Prostate gland (tissue), 2 donors: ENCODE measurements at regions not wholly inside any gene's neighbourhood (a gene's known extent, or its start where the extent isn't known, plus 50 kb on each side); places are given as distances from the start of the nearest gene placed in this dataset.

Source experiments
- DNase-seq: peaks from one replicate; pipeline ENCODE4 v3.0.0-alpha.2; 2019; ENCODE audit warnings: low spot score
- H3K27ac ChIP-seq, 2 donors: fragments of 200-600 bp; sonication (generic); 2 replicates each; pipeline ENCODE4 v1.5.1; 2017 to 2019
- H3K27me3 ChIP-seq: fragments of 200-600 bp; sonication (generic); replicated peaks from 2 replicates; pipeline ENCODE4 v1.5.1; 2019; ENCODE audit not compliant: insufficient read depth
- H3K36me3 ChIP-seq, 2 donors: fragments of 200-600 bp; sonication (generic); 1 replicate in 1 of 2; 2 replicates in 1 of 2; pipeline versions ENCODE4 v1.5.1 to v1.8.1; 2017 to 2019
- H3K4me1 ChIP-seq: fragments of 200-600 bp; sonication (generic); replicated peaks from 2 replicates; pipeline ENCODE4 v1.5.1; 2019
- H3K4me3 ChIP-seq, 2 donors: fragments of 200-600 bp; sonication (generic); 2 replicates each; pipeline ENCODE4 v1.5.1; 2017 to 2019
- H3K9me3 ChIP-seq: fragments of 200-600 bp; sonication (generic); 2 replicates; pipeline ENCODE4 v1.5.1; 2017
- POLR2A ChIP-seq: fragments of 450-650 bp; IDR thresholded peaks from one replicate; pipeline ENCODE4 v1.6.1; 2016; ENCODE audit warnings: antibody characterized with exemption, mild to moderate bottlenecking
- POLR2AphosphoS5 ChIP-seq: sonication (generic); formaldehyde crosslinking; IDR thresholded peaks from one replicate; pipeline ENCODE4 v1.6.1; 2017; ENCODE audit warnings: antibody characterized with exemption
- WGBS: methylation state at CpG from one replicate; pipeline ENCODE4 v1.1.5; 2018; 5-methylcytosine and 5-hydroxymethylcytosine counted together
- intact Hi-C: fragments of 100-400 bp; cut with DNase I; formaldehyde crosslinking; loops from one replicate; pipeline ENCODE4 v1.14.2; 2022
- TF ChIP-seq, protein P1 (sequence below), 4 experiments: fragments of 200-600 bp in 2 of 4; fragments of 450-650 bp in 2 of 4; sonication (generic) in 2 of 4; IDR thresholded peaks; 1 replicate in 3 of 4; 2 replicates in 1 of 4; pipeline ENCODE4 v1.5.1; 2016 to 2019; ENCODE audit warnings: antibody characterized with exemption in 4 of 4, mild to moderate bottlenecking in 2 of 4, moderate library complexity in 2 of 4

DNA sequence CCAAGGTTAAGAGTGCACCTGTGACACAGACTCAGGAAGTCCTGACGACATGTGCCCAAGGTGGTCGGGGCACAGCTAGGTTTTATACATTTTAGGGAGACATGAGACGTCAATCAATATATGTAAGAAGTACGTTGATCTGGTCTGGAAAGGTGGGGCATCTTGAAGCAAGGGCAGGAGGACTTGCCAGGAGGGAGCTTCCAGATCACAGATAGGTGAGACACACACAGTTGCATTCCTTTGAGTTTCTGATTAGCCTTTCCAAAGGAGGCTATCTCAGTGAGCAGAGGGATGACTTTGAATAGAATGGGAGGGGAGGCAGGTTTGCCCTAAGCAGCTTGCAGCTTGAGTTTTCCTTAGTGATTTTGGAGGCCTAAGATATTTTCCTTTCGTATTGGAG, 257.4 kb downstream of the CGGBP1 start:
- Histone ChIP-seq H3K4me1 (no peaks in the 10 kb centered on the region), H3K27ac (no peak overlapping the region), H3K27me3 (no peaks in the 10 kb centered on the region), H3K9me3 (no peaks in the 10 kb centered on the region), H3K36me3 (no peaks in the 10 kb centered on the region), H3K4me3 (no peak overlapping the region)
- TF ChIP-seq, protein P1, sequence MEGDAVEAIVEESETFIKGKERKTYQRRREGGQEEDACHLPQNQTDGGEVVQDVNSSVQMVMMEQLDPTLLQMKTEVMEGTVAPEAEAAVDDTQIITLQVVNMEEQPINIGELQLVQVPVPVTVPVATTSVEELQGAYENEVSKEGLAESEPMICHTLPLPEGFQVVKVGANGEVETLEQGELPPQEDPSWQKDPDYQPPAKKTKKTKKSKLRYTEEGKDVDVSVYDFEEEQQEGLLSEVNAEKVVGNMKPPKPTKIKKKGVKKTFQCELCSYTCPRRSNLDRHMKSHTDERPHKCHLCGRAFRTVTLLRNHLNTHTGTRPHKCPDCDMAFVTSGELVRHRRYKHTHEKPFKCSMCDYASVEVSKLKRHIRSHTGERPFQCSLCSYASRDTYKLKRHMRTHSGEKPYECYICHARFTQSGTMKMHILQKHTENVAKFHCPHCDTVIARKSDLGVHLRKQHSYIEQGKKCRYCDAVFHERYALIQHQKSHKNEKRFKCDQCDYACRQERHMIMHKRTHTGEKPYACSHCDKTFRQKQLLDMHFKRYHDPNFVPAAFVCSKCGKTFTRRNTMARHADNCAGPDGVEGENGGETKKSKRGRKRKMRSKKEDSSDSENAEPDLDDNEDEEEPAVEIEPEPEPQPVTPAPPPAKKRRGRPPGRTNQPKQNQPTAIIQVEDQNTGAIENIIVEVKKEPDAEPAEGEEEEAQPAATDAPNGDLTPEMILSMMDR (IDR thresholded peaks at IDR 0.05), result no peak
- no peak for TF ChIP-seq POLR2AphosphoS5
- no peak for TF ChIP-seq POLR2A
- 76% methylated on average over 5 of the region's 5 CpGs for WGBS
- intact Hi-C loops, result no loop called here
- DNase-seq, result no peak

DNA sequence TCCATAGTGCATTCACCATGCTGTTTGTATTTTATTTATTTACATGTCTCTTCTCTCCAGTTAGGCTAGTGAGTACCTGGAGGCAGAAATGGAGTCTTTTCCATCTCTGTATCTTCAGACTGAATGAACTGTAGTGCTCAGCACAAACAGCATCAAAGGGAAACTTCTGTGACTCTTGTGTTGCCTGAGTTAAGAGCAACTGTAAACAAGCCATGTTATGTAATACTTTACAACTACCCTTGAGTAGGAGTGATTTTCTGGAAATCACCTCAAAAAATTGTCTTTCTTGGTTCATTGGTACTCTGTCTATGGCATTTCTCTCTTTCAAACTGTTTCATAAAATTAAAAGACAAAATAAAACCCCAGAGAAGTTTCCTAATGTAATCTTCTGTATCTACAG, 258.3 kb downstream of the CGGBP1 start:
- Histone ChIP-seq H3K4me3 (no peak overlapping the region), H3K9me3 (no peaks in the 10 kb centered on the region), H3K27me3 (no peaks in the 10 kb centered on the region), H3K36me3 (no peaks in the 10 kb centered on the region), H3K4me1 (no peaks in the 10 kb centered on the region), H3K27ac (no peak overlapping the region)
- TF ChIP-seq POLR2AphosphoS5 (no peak), POLR2A (no peak)
- TF ChIP-seq, protein P1 (IDR thresholded peaks at IDR 0.05), result no peak
- intact Hi-C loops, result no loop called here
- no peak for DNase-seq

DNA sequence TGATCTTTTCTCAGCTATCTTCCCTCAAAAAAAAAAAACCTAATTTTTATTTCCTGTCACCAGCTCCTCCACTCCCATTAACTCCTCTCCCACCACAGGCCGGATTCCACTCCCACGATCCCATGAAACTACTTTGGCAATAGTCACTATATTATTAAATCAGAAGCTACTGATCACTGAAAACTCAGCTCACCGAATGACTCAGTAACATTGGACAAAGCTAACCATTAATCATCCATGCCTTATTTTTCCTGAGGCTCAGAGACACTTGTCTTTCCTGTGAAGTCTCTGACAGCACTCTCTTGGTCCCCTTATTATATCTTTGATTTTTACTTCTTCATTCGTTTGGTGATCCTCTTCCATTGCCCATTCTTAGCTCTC, 260.2 kb downstream of the CGGBP1 start:
- intact Hi-C loops, result no loop called here
- Histone ChIP-seq H3K4me3 (no peak overlapping the region), H3K36me3 (no peaks in the 10 kb centered on the region), H3K9me3 (no peaks in the 10 kb centered on the region), H3K27me3 (no peaks in the 10 kb centered on the region), H3K27ac (no peak overlapping the region), H3K4me1 (no peaks in the 10 kb centered on the region)
- WGBS, result 63% methylated on average over 4 of the region's 4 CpGs
- TF ChIP-seq, protein P1 (IDR thresholded peaks at IDR 0.05), result no peak
- TF ChIP-seq POLR2AphosphoS5 (no peak), POLR2A (no peak)
- no peak for DNase-seq

DNA sequence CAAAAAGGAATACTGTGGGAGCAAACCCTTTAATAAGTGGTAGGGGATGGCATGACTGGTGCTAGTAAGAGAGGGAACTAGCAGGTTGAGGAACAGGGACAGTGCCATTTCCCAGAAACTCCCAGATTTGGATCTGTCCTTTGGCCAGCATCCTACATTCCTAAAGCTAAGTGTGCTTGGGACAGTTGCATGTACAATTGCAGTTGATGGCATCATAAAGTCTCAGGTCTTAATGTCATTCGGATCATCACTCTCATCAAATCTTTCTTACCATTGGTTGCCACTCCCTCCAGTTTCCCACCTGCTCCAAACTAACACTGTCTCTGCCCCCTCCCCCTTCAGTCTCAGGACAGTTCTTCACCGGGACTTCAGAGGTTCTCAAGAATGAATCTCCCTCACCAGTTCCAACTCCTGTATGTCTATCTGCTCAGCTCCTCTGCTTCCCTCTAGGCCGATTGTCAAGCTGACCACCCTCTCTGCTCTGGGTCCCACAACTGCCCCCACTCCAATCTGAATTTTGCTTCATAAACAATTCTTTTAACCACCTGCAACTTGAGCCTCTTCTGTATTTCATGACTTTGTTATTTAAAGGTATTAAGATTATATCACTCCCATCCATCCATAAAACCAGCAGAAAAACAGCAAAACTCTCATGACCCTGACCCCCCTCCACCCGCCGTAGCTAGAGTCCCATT, 260.8 kb downstream of the CGGBP1 start:
- 68% methylated on average over 5 of the region's 5 CpGs for WGBS
- intact Hi-C loops, result no loop called here
- H3K4me3 ChIP-seq, result no peak overlapping the region
- no peaks in the 10 kb centered on the region for H3K36me3 ChIP-seq
- no peaks in the 10 kb centered on the region for H3K27me3 ChIP-seq
- TF ChIP-seq POLR2A (no peak), POLR2AphosphoS5 (no peak)
- TF ChIP-seq, protein P1 (IDR thresholded peaks at IDR 0.05), result no peak
- H3K27ac ChIP-seq, result no peak overlapping the region
- H3K4me1 ChIP-seq, result no peaks in the 10 kb centered on the region
- H3K9me3 ChIP-seq, result no peaks in the 10 kb centered on the region
- no peak for DNase-seq

DNA sequence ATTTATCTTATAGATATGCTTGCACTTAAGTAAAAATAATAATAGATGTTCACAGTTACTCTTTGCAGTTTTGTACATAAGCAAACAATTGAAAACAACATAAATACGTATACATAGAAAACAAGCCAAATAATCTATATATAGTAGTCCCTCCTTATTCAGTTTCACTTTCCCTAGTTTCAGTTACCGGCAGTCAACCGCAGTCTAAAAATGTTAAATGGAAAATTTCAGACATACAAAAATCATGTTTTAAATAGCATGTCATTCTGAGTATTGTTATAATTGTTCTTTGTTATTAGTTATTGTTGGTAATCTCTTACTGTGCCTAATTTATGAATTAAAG, 262.0 kb downstream of the CGGBP1 start:
- H3K27me3 ChIP-seq, result no peaks in the 10 kb centered on the region
- WGBS, result 80% methylated on average over 3 of the region's 3 CpGs
- no peak for TF ChIP-seq POLR2AphosphoS5
- TF ChIP-seq, protein P1 (IDR thresholded peaks at IDR 0.05), result no peak
- TF ChIP-seq POLR2A, result no peak
- no peaks in the 10 kb centered on the region for H3K4me1 ChIP-seq
- H3K9me3 ChIP-seq, result no peaks in the 10 kb centered on the region
- no peak overlapping the region for H3K27ac ChIP-seq
- DNase-seq, result no peak
- H3K36me3 ChIP-seq, result no peaks in the 10 kb centered on the region
- H3K4me3 ChIP-seq, result no peak overlapping the region
- intact Hi-C loops, result no loop called here
